ENCODE measurements at regions not wholly inside any gene's neighbourhood (a gene's known extent, or its start where the extent isn't known, plus 50 kb on each side); places are given as distances from the start of the nearest gene placed in this dataset.

GRCh38 chr1:95431235-95431634 is 197.2 kb downstream of the RWDD3 start:
- DNase-seq (ENCODE audit: low spot score), result no peak

GRCh38 chr1:95435611-95436010 is 201.6 kb downstream of the RWDD3 start:
- no peak for DNase-seq (ENCODE audit: low spot score)

- no peak for DNase-seq (ENCODE audit: low spot score)
Measured at GRCh38 chr1:95437011-95437410, 203.0 kb downstream of the RWDD3 start.

GRCh38 chr1:95437781-95438180 is 203.8 kb downstream of the RWDD3 start:
- no peak for DNase-seq (ENCODE audit: low spot score)

GRCh38 chr1:95438218-95438948 is 204.4 kb downstream of the RWDD3 start:
- no peak for DNase-seq (ENCODE audit: low spot score)

GRCh38 chr1:95440511-95440910 is 206.5 kb downstream of the RWDD3 start:
- no peak for DNase-seq (ENCODE audit: low spot score)

GRCh38 chr1:95449516-95449915 is 215.5 kb downstream of the RWDD3 start:
- DNase-seq (ENCODE audit: low spot score), result no peak

GRCh38 chr1:95451054-95451453 is 217.0 kb downstream of the RWDD3 start:
- DNase-seq (ENCODE audit: low spot score), result no peak

- no peak for DNase-seq (ENCODE audit: low spot score)
Measured at GRCh38 chr1:95451904-95452303, 217.9 kb downstream of the RWDD3 start.

- no peak for DNase-seq (ENCODE audit: low spot score)
Measured at GRCh38 chr1:95453053-95453452, 219.0 kb downstream of the RWDD3 start.

GRCh38 chr1:95467036-95467435 is 233.0 kb downstream of the RWDD3 start:
- DNase-seq (ENCODE audit: low spot score), result no peak

- DNase-seq (ENCODE audit: low spot score), result no peak
Measured at GRCh38 chr1:95475686-95476457, 241.9 kb downstream of the RWDD3 start.

- DNase-seq (ENCODE audit: low spot score), result no peak
Measured at GRCh38 chr1:95496307-95496706, 262.3 kb downstream of the RWDD3 start.

GRCh38 chr1:95496773-95497172 is 262.8 kb downstream of the RWDD3 start:
- DNase-seq (ENCODE audit: low spot score), result no peak

- DNase-seq (ENCODE audit: low spot score), result no peak
Measured at GRCh38 chr1:95497566-95497965, 263.6 kb downstream of the RWDD3 start.

- no peak for DNase-seq (ENCODE audit: low spot score)
Measured at GRCh38 chr1:95503278-95504030, 269.4 kb downstream of the RWDD3 start.

GRCh38 chr1:95504321-95504720 is 270.3 kb downstream of the RWDD3 start:
- DNase-seq (ENCODE audit: low spot score), result no peak

- no peak for DNase-seq (ENCODE audit: low spot score)
Measured at GRCh38 chr1:95506736-95507414, 272.9 kb downstream of the RWDD3 start.

GRCh38 chr1:95509989-95510388 is 276.0 kb downstream of the RWDD3 start:
- DNase-seq (ENCODE audit: low spot score), result no peak

- no peak for DNase-seq (ENCODE audit: low spot score)
Measured at GRCh38 chr1:95512925-95513324, 278.9 kb downstream of the RWDD3 start.

GRCh38 chr1:95517506-95517905 is 283.5 kb downstream of the RWDD3 start:
- no peak for DNase-seq (ENCODE audit: low spot score)

GRCh38 chr1:95518310-95518709 is 284.3 kb downstream of the RWDD3 start:
- no peak for DNase-seq (ENCODE audit: low spot score)
